Right cardiac atrium (tissue), 5 donors: ENCODE measurements at regions not wholly inside any gene's neighbourhood (a gene's known extent, or its start where the extent isn't known, plus 50 kb on each side); places are given as distances from the start of the nearest gene placed in this dataset.
A peak's percentile ranks its signal among the peaks of the same experiment; 100 is the strongest.
"Not testable (repeated sequence)": the region's sequence is repeated elsewhere in the genome, so short reads cannot be mapped to it uniquely, and the experiment has no call there.

Source experiments
- ATAC-seq, 2 donors: fragments of 200-7000 bp; cut with Tn5 transposase; one replicate each; pipeline versions ENCODE4 v1.8.0 to v1.9.1; 2020; ENCODE audit warnings: moderate library complexity in 2 of 2, mild to moderate bottlenecking in 1 of 2
- DNase-seq, 3 donors: peaks; one replicate each; pipeline ENCODE4 v3.0.0-alpha.2; 2020
- H3K27ac ChIP-seq: one replicate; pipeline ENCODE4 v1.5.1; 2013; ENCODE audit warnings: mild to moderate bottlenecking, low read length, control low read depth, moderate library complexity
- H3K27me3 ChIP-seq: one replicate; pipeline ENCODE4 v1.6.1; 2013; ENCODE audit not compliant: control insufficient read depth, insufficient read depth
- H3K4me1 ChIP-seq: one replicate; pipeline ENCODE4 v1.6.1; 2013; ENCODE audit warnings: low read length; ENCODE audit not compliant: control insufficient read depth, insufficient read depth
- H3K4me3 ChIP-seq: one replicate; pipeline ENCODE4 v1.5.1; 2013; ENCODE audit warnings: low read length, control low read depth
- H3K9me3 ChIP-seq: one replicate; pipeline ENCODE4 v1.6.1; 2013; ENCODE audit warnings: low read length; ENCODE audit not compliant: control insufficient read depth
- WGBS: extraction: QIAGEN DNeasy Blood & Tissue Kit; methylation state at CpG from one replicate; pipeline ENCODE4 v1.1.7; 2013; 5-methylcytosine and 5-hydroxymethylcytosine counted together
- intact Hi-C, 4 donors: fragments of 100-400 bp; cut with DNase I; formaldehyde crosslinking; loops; one replicate each; pipeline versions ENCODE4 v1.11.0 to v1.14.0; 2022 to 2023
- donor health status: healthy with polysubstance abuse.
- donor health status: DM: no; HTN: yes; CAD: no.
- donor health status: DM: no; HTN: no; CAD: no.
- donor health status: DM: no; HTN: yes; CAD: no; lungs with severe emphysema.
- donor health status: DM: yes; HTN: yes; CAD: no.

DNA sequence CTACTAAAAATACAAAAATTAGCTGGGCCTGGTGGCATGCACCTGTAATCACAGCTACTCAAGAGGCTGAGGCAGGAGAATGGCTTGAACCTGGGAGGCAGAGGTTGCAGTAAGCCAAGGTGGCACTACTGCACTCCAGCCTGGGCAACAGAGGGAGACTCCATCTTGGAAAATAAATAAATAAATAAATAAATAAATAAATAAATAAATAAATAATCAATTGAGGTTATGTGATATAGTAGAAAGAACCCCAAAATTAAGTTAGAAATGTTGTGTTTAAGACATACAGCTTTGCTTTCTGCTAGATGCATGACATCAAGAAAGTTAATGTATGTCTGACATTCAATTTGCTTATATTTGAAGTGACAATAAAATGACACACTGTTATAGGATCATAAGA lies 1277.7 kb upstream of the ADGRL2 start:
- H3K9me3 ChIP-seq, H3K27me3 ChIP-seq, H3K4me3 ChIP-seq, H3K4me1 ChIP-seq, intact Hi-C loops, H3K27ac ChIP-seq, DNase-seq, ATAC-seq: not testable (repeated sequence)

DNA sequence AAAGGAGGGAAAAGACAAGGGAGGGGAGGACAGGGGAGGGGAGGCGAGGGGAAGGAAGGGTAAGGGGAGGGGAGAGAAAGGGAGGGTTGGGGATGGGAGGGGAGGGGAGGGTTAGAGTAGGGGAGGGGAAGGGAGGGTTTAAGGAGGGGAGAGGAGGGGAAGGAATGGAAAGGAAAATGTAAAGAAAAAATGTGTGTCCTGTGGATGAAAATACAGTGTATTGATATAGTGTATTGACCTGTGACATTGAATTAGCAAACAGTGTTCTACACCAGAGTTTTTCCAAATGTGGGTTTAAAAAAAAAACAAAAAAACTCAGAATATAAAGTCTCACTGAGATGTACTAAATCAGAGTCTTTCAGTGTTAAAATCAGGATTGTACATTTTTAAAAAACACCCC lies 1279.8 kb upstream of the ADGRL2 start:
- ATAC-seq (no peak), DNase-seq (no peak)
- Histone ChIP-seq H3K4me3 (no peak overlapping the region), H3K27ac (no peak overlapping the region), H3K4me1 (no peaks in the 10 kb centered on the region), H3K9me3 (no peaks in the 10 kb centered on the region), H3K27me3 (no peaks in the 10 kb centered on the region)
- intact Hi-C loops: no loop called here
- 92% methylated on average over 1 of the region's 1 CpG for WGBS

DNA sequence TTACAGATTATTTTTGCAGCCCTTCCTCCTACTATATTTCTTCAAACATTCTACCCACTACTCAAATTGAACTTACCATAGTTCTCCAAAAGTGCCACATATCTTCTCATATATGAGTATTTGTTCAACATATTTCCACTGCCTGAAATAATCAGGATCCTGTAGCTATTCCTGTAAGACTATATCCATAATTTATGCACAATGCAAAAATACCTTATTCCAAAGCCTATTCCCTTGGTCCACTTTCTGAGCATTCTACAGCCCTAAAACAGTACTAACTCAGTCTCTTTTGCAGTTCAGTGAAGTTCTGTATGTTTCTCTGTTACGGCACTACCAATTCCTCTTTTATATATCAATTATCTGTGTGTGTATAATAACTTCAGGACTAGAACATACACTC lies 1283.7 kb upstream of the ADGRL2 start:
- 93% methylated on average over 1 of the region's 1 CpG for WGBS
- Histone ChIP-seq H3K4me1 (no peaks in the 10 kb centered on the region), H3K4me3 (no peak overlapping the region), H3K27me3 (no peaks in the 10 kb centered on the region), H3K9me3 (no peaks in the 10 kb centered on the region), H3K27ac (no peak overlapping the region)
- DNase-seq: no peak
- ATAC-seq: no peak
- intact Hi-C loops: no loop called here

DNA sequence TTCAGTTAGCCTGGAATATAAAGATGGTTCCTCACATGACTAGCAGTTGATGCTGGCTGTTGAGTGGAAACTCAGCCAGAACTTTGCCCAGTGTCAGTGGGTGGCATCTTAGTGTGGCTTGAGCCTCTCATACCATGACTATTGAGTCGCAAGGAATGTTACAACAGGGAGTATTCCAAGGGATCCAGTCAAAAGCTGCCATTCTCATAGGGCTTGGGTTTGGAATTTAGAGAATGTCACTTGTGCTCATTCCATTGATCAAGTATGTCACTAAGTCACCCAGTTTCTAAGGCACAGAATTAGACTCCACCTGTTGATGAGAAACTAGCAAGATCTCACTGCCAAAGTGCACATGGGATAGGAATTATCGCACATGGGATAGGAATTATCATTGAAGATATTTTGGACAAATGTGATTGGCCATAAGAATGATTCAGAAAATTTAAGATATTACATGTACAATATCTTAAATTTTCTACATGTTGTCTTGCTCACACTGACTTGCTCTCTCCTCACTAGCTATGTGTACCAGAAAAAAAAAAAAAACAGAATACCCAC lies 1290.7 kb upstream of the ADGRL2 start:
- ATAC-seq: no peak
- WGBS: 89% methylated on average over 2 of the region's 2 CpGs
- intact Hi-C loops: no loop called here
- Histone ChIP-seq H3K4me3 (no peak overlapping the region), H3K27ac (no peak overlapping the region), H3K4me1 (no peaks in the 10 kb centered on the region), H3K27me3 (no peaks in the 10 kb centered on the region), H3K9me3 (no peaks in the 10 kb centered on the region)
- no peak for DNase-seq

DNA sequence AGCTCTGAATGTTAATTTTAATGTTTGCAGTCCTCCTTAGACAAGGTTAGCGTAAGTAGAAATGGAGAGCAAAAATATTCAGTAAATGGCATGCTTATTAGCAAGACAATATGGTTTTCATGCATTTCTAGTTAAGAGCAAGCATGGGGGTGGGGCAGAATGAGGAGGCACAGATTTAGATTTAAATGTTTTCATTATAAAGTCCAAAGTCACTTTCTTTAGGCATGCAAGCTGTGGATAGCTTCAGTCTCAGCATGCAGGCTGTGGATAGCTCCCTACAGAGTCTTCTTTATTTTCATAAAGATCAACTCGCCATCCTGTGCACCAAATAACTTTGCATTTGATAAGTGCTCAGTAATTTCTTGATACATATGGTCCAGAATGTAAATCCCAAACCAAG lies 1294.5 kb upstream of the ADGRL2 start:
- DNase-seq (no peak), ATAC-seq (no peak)
- Histone ChIP-seq H3K27ac (no peak overlapping the region), H3K9me3 (no peaks in the 10 kb centered on the region), H3K4me1 (no peaks in the 10 kb centered on the region), H3K4me3 (no peak overlapping the region), H3K27me3 (no peaks in the 10 kb centered on the region)
- intact Hi-C loops: no loop called here
- WGBS: 75% methylated on average over 2 of the region's 2 CpGs

DNA sequence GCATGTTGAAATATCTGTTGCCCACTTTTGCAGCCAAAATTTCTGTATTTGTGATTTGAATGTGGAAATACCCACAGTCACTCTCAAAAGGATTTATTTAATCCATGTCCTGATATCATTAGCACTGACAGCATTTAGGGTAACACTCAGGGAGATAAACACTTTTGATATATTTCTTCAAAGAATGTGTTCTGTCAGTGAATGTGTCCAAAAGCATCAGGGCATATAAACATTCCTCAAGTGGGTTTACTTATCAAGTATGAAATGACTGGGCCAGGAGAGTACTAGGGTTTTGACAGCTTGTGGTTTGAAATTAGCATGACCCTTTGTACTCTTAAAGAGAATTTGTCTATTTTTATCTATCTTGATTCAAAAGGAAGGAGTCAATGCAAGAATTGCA lies 1302.1 kb upstream of the ADGRL2 start:
- no peaks in the 10 kb centered on the region for H3K27me3 ChIP-seq
- no peaks in the 10 kb centered on the region for H3K9me3 ChIP-seq
- H3K27ac ChIP-seq: no peak overlapping the region

DNA sequence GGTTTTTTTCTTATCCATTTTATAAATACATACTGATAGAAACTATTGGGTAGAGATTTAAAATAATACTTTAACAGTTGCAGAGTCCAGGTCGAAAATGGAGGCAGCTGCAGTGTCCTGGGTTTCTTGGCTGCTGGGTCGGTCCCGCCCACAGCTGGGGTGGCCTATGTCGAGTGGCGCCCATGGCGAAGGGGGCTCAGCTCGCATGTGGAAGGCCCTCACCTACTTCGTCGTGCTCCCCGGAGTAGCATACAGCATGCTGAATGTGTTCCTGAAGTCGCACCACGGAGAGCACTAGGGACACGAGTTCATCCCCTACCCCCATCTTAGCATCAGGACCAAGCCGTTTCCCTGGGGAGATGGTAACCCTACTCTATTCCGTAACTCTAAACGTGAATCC lies 1304.9 kb upstream of the ADGRL2 start:
- Histone ChIP-seq H3K27me3 (no peaks in the 10 kb centered on the region), H3K4me1 (no peaks in the 10 kb centered on the region), H3K4me3 (no peak overlapping the region), H3K9me3 (no peaks in the 10 kb centered on the region), H3K27ac (no peak overlapping the region)
- DNase-seq: no peak
- WGBS: 95% methylated on average over 16 of the region's 16 CpGs
- intact Hi-C loops: no loop called here
- no peak for ATAC-seq

More for the DNA sequence above, 1302.1 kb upstream of the ADGRL2 start:
- Histone ChIP-seq H3K4me3 (no peak overlapping the region), H3K4me1 (no peaks in the 10 kb centered on the region)
- DNase-seq (no peak), ATAC-seq (peak in 1 of 2 donors; percentile 31)
- intact Hi-C loops: no loop called here

DNA sequence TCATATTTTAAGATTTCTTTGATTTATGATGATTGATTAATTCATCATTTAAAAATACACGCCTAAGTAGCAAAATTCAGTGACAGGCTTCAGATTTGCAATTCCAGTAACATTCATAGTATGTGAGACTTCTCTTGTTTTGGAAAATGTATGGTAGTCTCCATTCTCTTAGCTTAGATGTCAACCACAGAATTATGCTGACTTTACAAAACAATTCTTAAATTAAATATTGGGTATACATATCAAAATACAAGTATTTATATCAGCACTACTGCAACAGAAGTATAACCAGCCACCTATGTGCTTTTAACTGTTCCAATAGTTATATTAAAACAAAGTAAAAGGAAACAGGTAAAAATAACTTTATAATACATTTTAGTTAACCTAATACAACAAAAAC lies 1328.6 kb upstream of the ADGRL2 start:
- intact Hi-C loops: no loop called here
- no peak for DNase-seq
- no peak overlapping the region for H3K4me3 ChIP-seq
- H3K4me1 ChIP-seq: no peaks in the 10 kb centered on the region
- no peaks in the 10 kb centered on the region for H3K27me3 ChIP-seq
- no peak for ATAC-seq
- no peaks in the 10 kb centered on the region for H3K9me3 ChIP-seq
- no peak overlapping the region for H3K27ac ChIP-seq
- WGBS: 87% methylated on average over 1 of the region's 1 CpG

DNA sequence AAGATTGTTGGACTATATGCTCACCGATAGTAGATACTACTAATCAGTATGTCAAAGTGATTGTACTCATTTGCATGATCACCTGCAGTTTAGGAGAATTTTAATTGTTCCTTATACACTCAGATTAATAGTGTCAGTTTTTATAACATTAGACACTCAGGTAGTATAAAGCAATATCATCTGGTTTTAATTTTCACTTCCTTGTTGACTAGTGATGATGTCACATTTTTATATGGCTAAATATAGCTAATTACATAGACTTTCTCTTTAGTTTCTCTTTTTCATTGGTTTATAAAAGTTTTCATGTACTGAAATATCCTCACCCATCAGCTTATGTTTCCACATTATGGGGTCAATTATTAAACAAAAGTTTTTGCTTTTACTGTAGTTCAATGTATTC lies 1332.4 kb upstream of the ADGRL2 start:
- no peaks in the 10 kb centered on the region for H3K9me3 ChIP-seq
- ATAC-seq (no peak), DNase-seq (no peak)
- H3K4me1 ChIP-seq: no peaks in the 10 kb centered on the region
- H3K27me3 ChIP-seq: no peaks in the 10 kb centered on the region
- WGBS: 95% methylated on average over 1 of the region's 1 CpG
- intact Hi-C loops: no loop called here
- no peak overlapping the region for H3K4me3 ChIP-seq
- H3K27ac ChIP-seq: no peak overlapping the region

DNA sequence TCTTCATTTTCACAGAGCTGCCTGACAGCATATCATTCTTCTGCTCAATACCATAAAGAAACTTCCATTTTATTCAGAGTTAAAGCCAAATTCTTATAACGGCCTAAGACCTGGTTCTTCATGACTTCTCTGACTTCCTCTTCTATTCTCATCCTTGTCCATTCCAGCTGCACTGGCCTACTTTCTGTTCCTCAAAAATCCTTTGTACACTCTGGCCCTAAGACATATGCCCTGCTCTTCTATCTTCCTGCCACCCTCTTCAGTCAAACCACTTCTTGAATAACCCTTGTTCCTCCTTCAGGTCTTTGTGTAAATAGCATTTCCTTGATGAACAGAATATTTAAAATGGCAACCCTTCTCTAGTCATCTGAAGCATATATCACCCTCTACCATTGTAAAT lies 1338.7 kb upstream of the ADGRL2 start:
- Histone ChIP-seq H3K9me3 (no peaks in the 10 kb centered on the region), H3K27ac (no peak overlapping the region), H3K27me3 (no peaks in the 10 kb centered on the region), H3K4me1 (no peaks in the 10 kb centered on the region), H3K4me3 (no peak overlapping the region)
- DNase-seq: no peak
- WGBS: 79% methylated on average over 1 of the region's 1 CpG
- intact Hi-C loops: no loop called here
- ATAC-seq: no peak

DNA sequence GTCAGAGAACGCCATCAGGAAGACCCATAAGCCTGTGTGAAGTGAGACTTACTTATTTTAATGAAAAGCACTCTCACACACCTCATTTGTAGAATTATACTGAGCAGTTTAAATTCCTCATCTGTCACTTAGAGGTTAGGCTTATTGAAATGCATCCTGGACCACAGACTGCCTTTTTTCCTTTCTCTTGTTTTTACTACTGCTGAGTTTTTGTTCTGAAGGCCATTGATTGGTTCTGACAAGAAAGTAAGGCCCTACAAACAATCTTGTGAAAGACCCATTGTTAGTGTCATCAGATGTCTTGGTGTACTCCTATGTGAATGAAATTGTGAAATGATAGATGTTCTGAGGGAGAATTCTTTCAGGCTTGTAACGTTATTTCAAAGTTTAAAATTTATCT lies 1343.3 kb upstream of the ADGRL2 start:
- no peaks in the 10 kb centered on the region for H3K4me1 ChIP-seq
- intact Hi-C loops: no loop called here
- no peaks in the 10 kb centered on the region for H3K27me3 ChIP-seq
- DNase-seq: no peak
- H3K4me3 ChIP-seq: no peak overlapping the region
- WGBS: 58% methylated on average over 2 of the region's 2 CpGs
- H3K9me3 ChIP-seq: no peaks in the 10 kb centered on the region
- no peak for ATAC-seq
- no peak overlapping the region for H3K27ac ChIP-seq

DNA sequence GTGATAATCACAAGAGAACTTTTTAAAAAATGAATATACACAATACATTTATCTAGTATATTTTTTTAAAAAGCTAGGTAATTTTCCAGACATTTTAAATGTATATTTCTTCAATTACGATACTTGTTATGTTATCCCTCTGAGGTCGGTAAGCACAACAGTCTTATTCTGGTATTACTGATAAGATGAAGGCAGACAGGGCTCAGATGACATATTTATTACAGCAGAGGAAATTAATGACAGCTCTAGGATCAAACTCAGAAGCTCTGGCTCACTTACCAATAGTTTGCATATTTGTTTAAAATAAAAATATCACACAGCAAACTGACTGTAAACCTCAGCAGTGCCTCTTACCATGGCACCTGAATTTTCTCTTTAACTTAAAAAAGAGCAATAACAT lies 1347.0 kb upstream of the ADGRL2 start:
- Histone ChIP-seq H3K9me3 (no peaks in the 10 kb centered on the region), H3K27me3 (no peaks in the 10 kb centered on the region), H3K4me3 (no peak overlapping the region), H3K27ac (no peak overlapping the region), H3K4me1 (no peaks in the 10 kb centered on the region)
- WGBS: 22% methylated on average over 2 of the region's 2 CpGs
- intact Hi-C loops: no loop called here
- no peak for ATAC-seq
- no peak for DNase-seq
